Glomerular endothelial cell (primary cell): ENCODE measurements at regions not wholly inside any gene's neighbourhood (a gene's known extent, or its start where the extent isn't known, plus 50 kb on each side); places are given as distances from the start of the nearest gene placed in this dataset.
"Not testable (repeated sequence)": the region's sequence is repeated elsewhere in the genome, so short reads cannot be mapped to it uniquely, and the experiment has no call there.

ENCODE experiments used
- DNase-seq: peaks from one replicate; pipeline ENCODE4 v3.0.0-alpha.2; 2011; ENCODE audit warnings: low read depth, low spot score; ENCODE audit errors: extremely low read depth

GRCh38 chr15:98315971-98316370, 332.4 kb upstream of the IGF1R start:
- no peak for DNase-seq

- no peak for DNase-seq
These were observed 326.4 kb upstream of the IGF1R start for GRCh38 chr15:98321896-98322295.

GRCh38 chr15:98322581-98322980, 325.8 kb upstream of the IGF1R start:
- no peak for DNase-seq

GRCh38 chr15:98324341-98324970, 323.9 kb upstream of the IGF1R start:
- no peak for DNase-seq

GRCh38 chr15:98326804-98327203, 321.5 kb upstream of the IGF1R start:
- DNase-seq, result no peak

GRCh38 chr15:98330258-98330657, 318.1 kb upstream of the IGF1R start:
- DNase-seq, result no peak

- no peak for DNase-seq
These were observed 317.5 kb upstream of the IGF1R start for GRCh38 chr15:98330692-98331435.

GRCh38 chr15:98331676-98332075, 316.7 kb upstream of the IGF1R start:
- no peak for DNase-seq

GRCh38 chr15:98333251-98333650, 315.1 kb upstream of the IGF1R start:
- no peak for DNase-seq

- no peak for DNase-seq
These were observed 305.4 kb upstream of the IGF1R start for GRCh38 chr15:98342911-98343310.

GRCh38 chr15:98344591-98344990, 303.7 kb upstream of the IGF1R start:
- DNase-seq, result no peak

- DNase-seq, result no peak
These were observed 301.3 kb upstream of the IGF1R start for GRCh38 chr15:98347001-98347400.

GRCh38 chr15:98347866-98348265, 300.5 kb upstream of the IGF1R start:
- DNase-seq, result no peak

- no peak for DNase-seq
These were observed 298.1 kb upstream of the IGF1R start for GRCh38 chr15:98350276-98350675.

- not testable (repeated sequence) for DNase-seq
These were observed 290.1 kb upstream of the IGF1R start for GRCh38 chr15:98358274-98358673.

- DNase-seq, result no peak
These were observed 289.4 kb upstream of the IGF1R start for GRCh38 chr15:98358971-98359370.

- no peak for DNase-seq
These were observed 284.9 kb upstream of the IGF1R start for GRCh38 chr15:98363416-98363815.

- no peak for DNase-seq
These were observed 284.4 kb upstream of the IGF1R start for GRCh38 chr15:98363955-98364354.

GRCh38 chr15:98369081-98369716, 279.1 kb upstream of the IGF1R start:
- no peak for DNase-seq

- no peak for DNase-seq
These were observed 272.6 kb upstream of the IGF1R start for GRCh38 chr15:98375513-98376340.

GRCh38 chr15:98380721-98381120, 267.6 kb upstream of the IGF1R start:
- no peak for DNase-seq
